ENCODE measurements at regions not wholly inside any gene's neighbourhood (a gene's known extent, or its start where the extent isn't known, plus 50 kb on each side); places are given as distances from the start of the nearest gene placed in this dataset.

DNA sequence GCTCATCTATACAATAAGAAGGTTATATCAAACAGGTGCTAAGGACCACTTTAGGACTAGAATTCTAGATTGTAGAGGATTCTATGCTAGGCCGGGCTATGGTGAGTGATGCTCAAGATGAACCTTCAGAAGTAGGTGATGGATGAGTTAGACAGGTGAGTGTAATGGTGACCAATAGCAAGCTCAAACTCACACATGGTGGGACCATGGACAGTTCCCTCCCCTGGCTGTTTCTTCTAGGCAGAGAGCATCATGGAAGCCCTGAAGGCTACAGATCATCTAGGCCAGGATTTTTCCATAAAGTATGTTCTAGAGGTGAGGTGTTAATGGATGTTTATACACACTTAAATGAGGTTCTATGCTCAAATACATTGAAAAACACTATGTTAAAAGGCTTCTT lies 162.2 kb upstream of the WDR11 start:
- intact Hi-C loops (cut with DNase I) = no loop called here
- TF ChIP-seq CTCF (IDR thresholded peaks at IDR 0.05) (no peak), POLR2A (IDR thresholded peaks at IDR 0.05) (no peak)
- Histone ChIP-seq H3K27ac (no peak overlapping the region), H3K27me3 (no peaks in the 10 kb centered on the region), H3K4me1 (no peaks in the 10 kb centered on the region), H3K4me3 (no peak overlapping the region), H3K36me3 (no peaks in the 10 kb centered on the region), H3K9me3 (no peaks in the 10 kb centered on the region)
- 89 to 100% methylated on average over 1 of the region's 1 CpG for WGBS, 2 donors
- no peak for DNase-seq

DNA sequence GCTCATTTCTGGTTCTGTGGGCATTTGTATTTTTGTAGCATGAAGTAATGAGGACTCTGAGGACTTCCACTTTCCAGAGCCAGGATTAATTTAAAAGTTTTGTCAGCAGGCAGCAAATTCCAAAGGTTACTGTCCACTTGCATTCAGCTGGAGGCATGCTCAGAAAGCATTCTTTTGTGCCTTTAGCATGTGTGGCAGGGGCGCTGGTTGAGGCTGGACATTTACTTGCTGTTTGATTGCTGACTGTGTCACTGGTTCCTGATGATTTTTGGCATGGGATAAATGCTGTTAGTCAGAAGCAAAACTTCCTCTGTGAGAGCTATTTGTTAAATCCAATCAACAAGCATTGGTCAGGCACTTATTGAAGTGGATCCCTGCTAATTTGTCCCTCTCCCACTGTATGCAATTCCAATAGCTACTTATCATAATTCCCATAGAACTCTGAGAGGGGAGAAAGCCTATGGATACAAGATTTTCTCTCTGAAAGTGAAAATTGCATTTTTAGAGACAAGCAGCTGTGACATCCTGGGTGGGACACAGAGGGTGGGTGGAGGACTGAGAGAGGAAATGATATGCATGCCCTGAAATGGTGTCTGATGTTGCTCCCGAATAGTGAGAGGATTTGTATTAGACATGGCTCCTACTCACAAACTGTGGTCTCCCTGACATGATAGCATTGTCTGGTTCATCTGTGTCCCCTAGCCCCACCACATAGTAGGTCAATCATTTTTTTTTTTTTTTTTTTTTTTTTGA lies 161.2 kb upstream of the WDR11 start:
- H3K36me3 ChIP-seq = no peaks in the 10 kb centered on the region
- no peak overlapping the region for H3K27ac ChIP-seq
- peaks cover 0 to 7% (median 0%) of the 10 kb centered on the region in 3 donors for H3K9me3 ChIP-seq
- H3K4me3 ChIP-seq = no peak overlapping the region
- H3K27me3 ChIP-seq = no peaks in the 10 kb centered on the region
- no peak for DNase-seq
- 70 to 76% methylated on average over 2 of the region's 2 CpGs for WGBS, 2 donors
- no peak for TF ChIP-seq POLR2A (IDR thresholded peaks at IDR 0.05)
- TF ChIP-seq CTCF (IDR thresholded peaks at IDR 0.05) = no peak
- no peaks in the 10 kb centered on the region for H3K4me1 ChIP-seq
- intact Hi-C loops (cut with DNase I) = no loop called here

- no peak for DNase-seq
- Histone ChIP-seq H3K4me1 (no peaks in the 10 kb centered on the region), H3K27ac (no peak overlapping the region), H3K27me3 (no peaks in the 10 kb centered on the region), H3K9me3 (peaks cover 0 to 8% (median 0%) of the 10 kb centered on the region in 3 donors), H3K36me3 (no peaks in the 10 kb centered on the region), H3K4me3 (no peak overlapping the region)
- 19 to 26% methylated on average over 3 of the region's 3 CpGs for WGBS, 2 donors
- TF ChIP-seq POLR2A (IDR thresholded peaks at IDR 0.05) (no peak), CTCF (IDR thresholded peaks at IDR 0.05) (no peak)
- intact Hi-C loops (cut with DNase I) = no loop called here
Measured at GRCh38 chr10:120691625-120692024, 159.5 kb upstream of the WDR11 start.

DNA sequence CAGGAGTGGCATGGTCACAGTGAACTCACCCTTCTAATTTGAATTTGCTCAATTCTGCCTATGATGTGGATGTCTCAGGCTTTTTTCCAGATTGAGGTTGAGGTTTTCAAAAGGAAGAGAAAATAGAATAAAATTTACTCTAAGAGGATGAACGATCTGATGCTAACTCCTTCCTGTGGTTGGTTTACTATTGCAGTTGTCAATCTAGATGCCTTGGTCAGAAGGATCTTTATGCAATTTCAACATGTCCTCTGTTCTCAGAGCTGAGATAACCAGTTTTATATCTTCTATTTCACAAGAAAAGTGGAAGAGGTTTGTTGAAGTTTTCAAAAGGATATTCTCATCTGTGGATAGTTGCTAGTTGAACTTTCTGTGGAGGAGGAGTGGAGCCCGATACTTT lies 150.7 kb upstream of the WDR11 start:
- Histone ChIP-seq H3K27me3 (no peaks in the 10 kb centered on the region), H3K27ac (no peak overlapping the region), H3K4me3 (no peak overlapping the region), H3K9me3 (peaks cover 0 to 19% (median 6%) of the 10 kb centered on the region in 3 donors), H3K4me1 (no peaks in the 10 kb centered on the region), H3K36me3 (no peaks in the 10 kb centered on the region)
- 57 to 67% methylated on average over 2 of the region's 2 CpGs for WGBS, 2 donors
- no peak for DNase-seq
- no peak for TF ChIP-seq CTCF (IDR thresholded peaks at IDR 0.05)
- TF ChIP-seq POLR2A (IDR thresholded peaks at IDR 0.05) = no peak
- intact Hi-C loops (cut with DNase I) = no loop called here

DNA sequence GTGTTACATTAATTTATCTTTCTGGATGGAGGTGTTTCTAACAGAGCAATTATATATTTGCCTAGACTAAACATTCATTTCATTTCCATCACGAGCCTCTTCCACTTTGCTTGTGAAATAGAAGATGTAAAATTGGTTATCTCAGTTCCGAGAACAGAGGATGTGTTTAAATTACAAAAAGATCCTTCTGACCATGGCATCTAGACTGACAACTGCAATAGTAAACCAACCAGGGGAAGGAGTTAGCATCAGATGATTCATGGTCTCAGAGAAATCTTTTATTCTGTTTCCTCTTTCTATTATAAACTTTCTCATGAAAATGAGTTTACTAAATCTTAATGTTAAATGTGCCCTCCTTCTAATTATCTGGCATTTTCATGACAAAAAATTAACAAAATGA lies 149.8 kb upstream of the WDR11 start:
- intact Hi-C loops (cut with DNase I) = no loop called here
- H3K27ac ChIP-seq = no peak overlapping the region
- H3K4me3 ChIP-seq = no peak overlapping the region
- H3K27me3 ChIP-seq = no peaks in the 10 kb centered on the region
- TF ChIP-seq CTCF (IDR thresholded peaks at IDR 0.05) (no peak), POLR2A (IDR thresholded peaks at IDR 0.05) (no peak)
- DNase-seq = no peak
- H3K9me3 ChIP-seq = peaks cover 0 to 19% (median 6%) of the 10 kb centered on the region in 3 donors
- no peaks in the 10 kb centered on the region for H3K36me3 ChIP-seq
- H3K4me1 ChIP-seq = no peaks in the 10 kb centered on the region
- WGBS, 2 donors = 45 to 58% methylated on average over 2 of the region's 2 CpGs

All from esophagus squamous epithelium (tissue), 5 donors.